ENCODE measurements at regions not wholly inside any gene's neighbourhood (a gene's known extent, or its start where the extent isn't known, plus 50 kb on each side); places are given as distances from the start of the nearest gene placed in this dataset.

DNA sequence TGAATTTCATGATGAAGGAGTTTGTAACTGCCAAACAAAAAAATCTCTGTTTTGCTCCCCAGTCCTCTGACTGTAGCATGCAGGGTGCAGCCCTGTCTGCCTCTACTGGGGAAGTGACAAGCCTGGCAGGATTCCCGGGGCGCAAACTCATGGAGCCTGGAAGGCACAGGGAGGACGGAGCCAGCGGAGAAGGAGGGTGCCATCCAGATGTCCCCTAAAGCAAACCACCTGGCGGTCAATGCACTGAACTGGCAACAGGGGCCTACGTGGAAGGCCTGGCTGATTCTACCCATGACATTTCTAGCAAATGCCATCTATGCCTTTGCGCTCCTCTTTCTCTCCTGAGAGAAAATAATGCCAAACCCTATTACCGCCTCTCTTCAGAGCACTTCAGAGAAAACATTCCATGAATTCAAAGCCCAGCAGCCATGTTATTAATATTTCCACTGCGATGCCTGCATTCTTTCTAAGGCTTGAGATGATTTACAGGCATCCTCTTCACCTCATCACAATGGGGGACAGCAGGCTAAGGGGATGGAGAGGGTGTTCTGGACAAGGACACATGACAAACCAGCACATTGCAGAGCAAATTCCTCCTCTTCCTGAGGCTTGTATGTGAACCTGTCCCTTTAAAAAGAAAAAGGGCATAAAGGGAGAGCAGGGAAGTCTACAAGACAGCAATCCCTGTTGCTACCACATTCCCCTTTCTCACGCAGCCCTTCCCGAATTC, 329.3 kb upstream of the NOCT start:
- no peak for DNase-seq

DNA sequence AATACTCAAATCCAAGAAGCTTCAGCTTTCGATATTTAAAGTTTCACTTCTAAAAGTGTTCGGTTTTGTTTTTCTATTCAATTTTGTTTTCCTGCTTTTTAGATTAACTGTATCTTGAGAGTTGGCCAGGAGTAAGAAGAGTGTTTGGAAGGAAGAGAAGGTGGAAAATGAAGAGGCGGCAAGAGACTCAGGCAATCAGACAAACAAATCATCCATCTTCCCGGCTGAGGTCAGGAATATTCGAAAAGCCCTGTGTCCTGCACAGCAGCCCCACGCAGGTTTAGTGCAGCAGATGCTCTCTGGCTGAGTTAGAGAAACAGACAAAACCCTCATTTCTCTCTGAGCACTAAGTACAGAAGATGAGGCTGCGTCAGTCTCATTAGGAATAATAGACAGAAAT, 330.3 kb upstream of the NOCT start:
- DNase-seq: no peak

DNA sequence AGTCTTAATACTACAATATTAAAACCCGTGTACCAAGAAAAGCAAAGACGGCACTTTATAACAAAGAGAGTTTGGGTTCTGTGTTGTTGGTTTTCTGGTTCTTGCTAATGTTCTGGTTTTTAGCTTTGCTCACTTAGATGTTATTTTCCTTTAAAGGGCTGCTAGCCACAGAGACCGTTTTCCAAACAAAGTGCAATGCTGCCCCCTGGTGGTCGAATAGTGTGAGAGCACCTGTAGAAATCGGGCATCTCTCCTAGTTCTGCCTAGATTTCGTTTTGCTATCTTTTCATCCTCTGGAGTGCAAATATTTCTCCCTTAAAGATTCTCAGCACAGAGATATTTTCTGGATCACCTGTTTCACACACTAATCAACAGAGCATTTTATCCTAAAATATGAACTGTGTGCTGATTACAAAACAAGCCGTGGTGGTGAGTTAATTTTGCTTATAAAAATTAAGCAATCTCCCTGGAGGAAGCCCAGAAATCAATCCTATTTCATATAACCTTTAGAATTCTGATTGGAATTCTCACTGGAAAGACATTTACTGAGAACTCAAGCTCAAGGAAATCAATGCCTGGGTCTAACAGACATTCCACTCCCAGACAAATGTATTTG, 334.5 kb upstream of the NOCT start:
- DNase-seq: peak; percentile 35

DNA sequence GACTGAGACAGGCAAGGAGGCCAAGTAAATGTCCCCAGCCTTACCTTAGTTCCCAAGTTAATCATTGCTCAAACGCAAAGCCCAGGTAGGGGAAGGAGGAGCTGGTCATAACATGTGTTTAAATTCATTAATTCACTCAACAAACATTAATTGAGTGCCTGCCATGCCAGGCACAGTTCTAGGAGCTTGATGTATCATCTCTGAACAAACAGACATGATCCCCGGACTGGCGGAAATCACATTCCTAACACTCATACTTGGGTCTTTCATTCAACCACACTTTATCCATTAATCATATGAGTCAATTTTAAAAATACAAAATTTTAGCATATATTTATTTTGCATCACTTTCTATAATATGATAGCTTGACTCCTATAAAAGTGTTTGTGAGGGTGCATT, 335.3 kb upstream of the NOCT start:
- no peak for DNase-seq

DNA sequence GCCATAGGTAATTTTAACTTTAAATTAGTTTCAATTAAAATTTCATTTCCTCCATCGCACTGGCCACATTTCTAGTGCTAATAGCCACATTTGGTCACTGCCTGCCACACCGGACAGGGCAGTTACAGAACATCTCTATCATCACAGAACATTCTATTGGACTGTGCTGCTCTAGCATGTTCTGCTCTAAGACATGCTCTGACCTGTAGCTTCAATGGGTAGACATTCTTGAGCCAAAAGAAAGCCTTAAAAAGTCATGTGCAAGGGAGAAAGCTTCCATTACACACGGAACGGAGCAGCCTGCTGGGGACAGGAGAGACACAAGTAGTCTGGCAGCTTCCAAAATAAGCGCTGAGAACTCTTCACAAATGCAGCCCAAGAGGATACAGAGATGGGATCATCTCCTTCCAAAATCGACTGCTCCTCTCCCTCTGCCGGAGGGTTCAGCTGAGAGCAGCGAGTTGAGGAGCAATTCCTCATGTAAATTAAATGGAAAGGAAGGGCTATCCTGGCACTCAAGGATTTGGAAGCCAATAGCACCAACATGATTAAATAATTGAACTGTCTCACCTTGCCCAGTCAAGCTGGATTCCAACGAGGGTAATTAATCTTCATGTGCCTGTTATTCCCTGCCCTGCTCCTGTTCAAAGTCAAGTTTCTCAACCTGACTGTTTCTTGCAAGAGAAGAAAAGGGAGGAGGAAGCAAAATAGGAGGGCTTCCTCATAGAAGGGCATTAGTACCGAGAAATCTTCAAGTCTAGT, 336.4 kb upstream of the NOCT start:
- DNase-seq: no peak

DNA sequence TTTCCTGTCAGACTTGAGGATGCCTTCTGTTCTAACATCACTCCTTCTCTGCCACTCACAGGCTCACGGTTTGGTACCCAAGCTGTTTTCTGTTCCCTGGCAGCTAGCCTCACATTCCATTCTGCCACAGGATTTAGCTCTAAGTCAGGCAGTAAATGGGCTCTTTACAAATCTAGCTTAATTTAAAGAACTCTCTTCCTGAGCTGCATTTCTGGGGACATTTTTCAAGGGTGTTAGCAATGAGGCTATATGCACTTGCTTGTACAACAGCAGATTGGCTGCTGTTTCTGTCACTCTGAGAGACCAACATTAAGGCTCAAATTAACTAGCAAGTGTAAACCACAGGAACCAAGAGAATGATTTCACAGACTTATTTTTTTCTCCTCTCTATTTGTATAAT, 337.8 kb upstream of the NOCT start:
- DNase-seq: no peak

DNA sequence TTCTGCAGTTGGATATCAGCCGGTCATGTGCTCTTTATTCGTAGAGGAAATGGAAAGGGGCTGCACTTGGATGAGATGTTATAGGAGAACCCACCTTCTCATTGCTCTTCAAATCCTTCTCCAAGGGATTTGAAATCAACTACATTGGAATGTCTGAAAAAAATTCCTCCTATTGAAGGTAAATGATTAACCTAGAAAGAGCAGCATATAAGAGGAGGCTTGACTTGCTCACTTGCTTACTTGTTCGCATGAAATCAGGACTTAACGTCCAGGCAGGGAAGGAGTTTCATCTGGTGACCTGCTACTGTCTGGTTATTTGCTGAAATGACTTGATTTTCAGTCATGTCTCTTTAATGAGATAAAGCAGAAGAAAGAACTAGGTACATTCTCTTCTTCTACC, 338.4 kb upstream of the NOCT start:
- no peak for DNase-seq

- DNase-seq: no peak
Measured at GRCh38 chr4:138675685-138676084, 339.9 kb upstream of the NOCT start.

- no peak for DNase-seq
Measured at GRCh38 chr4:138674209-138674608, 341.4 kb upstream of the NOCT start.

DNA sequence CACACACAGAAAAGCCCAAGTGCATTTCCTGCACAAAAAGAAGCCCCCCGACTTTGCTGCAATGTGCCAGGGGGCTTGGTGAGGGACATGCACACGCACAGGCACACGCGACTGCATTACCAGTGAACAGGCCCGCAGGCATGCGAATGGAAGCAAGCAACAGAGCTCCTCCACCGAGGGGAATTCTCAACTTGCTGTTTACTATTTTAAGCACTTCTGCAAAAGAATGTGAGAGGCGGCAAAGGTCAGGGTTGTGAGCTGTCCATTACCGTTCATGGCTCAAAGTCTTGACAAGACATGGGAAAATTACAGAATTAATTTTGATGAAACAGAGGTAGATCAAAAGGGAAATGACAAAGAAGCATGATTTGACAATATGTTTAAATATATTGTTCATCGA, 342.5 kb upstream of the NOCT start:
- no peak for DNase-seq

DNA sequence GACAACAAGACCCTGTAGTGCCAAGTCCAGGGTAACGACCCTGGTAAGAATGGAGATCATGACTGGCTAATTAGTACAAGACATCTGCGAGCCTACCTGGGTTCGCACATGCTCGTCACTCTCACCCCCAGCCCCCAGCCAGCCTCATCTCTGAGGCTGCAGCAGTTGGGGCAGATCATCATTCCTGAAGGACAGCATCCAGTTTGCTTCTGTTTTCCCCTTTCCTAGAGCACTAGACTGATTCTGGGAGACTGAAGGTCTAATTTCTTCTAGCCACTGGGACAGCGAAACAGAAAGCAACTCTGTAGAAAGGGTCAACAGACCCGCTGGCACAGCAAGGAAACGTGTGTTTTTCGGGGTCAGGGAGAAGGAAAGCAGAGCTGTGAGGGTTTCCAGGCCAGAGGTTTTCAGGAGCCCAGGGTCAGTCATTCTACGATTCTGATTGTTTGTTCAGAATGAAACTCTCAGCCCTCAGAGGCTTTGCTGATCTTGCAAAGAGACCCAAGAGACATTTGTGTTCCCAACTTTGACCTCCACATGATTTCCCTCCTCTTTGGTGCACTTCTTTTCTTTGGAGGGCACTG, 343.1 kb upstream of the NOCT start:
- DNase-seq: no peak

- no peak for DNase-seq
Measured at GRCh38 chr4:138671606-138672084, 343.9 kb upstream of the NOCT start.

GRCh38 chr4:138671106-138671505, 344.5 kb upstream of the NOCT start:
- no peak for DNase-seq

DNA sequence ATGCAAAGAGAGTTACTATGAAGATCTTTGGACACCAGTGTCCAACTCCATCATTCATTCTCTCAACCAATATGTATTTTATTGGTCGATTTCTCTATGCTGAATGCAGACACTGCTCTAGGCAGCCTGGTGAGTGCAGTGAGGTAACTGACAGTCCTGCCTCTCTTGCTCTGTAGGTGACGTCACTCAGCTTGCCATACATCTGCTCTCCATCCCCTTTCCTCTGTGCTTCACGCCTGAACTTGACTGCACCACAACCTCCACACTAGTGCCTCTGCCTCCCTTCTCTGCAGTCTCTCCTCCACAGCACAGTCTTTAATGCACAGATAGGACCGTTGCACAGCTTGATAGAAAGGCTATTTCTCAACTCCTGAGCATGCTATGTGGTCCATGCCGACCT, 344.9 kb upstream of the NOCT start:
- no peak for DNase-seq

- DNase-seq: no peak
Measured at GRCh38 chr4:138669479-138670315, 345.9 kb upstream of the NOCT start.

DNA sequence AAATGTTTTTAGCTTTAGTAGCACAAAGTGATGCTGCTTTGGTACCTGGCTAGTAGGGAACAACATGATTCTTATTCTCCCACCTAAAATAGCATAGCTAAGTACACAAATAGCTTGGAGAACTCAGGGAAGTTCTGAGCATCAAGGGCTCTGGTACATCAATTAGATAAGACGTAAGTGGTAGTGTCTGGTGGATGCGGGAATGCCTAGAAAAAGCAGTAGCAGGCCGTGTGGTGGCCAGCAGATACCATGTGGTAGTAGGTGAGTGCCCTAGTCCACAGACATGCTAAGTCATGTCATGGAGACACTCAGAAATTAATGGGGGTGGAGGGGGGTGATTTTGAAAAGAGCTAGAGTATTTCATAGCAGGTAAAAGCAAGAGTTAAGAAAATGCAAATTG, 347.3 kb upstream of the NOCT start:
- DNase-seq: no peak

- DNase-seq: no peak
Measured at GRCh38 chr4:138666366-138666765, 349.2 kb upstream of the NOCT start.

- no peak for DNase-seq
Measured at GRCh38 chr4:138665851-138666250, 349.7 kb upstream of the NOCT start.

- no peak for DNase-seq
Measured at GRCh38 chr4:138663883-138664282, 351.7 kb upstream of the NOCT start.

DNA sequence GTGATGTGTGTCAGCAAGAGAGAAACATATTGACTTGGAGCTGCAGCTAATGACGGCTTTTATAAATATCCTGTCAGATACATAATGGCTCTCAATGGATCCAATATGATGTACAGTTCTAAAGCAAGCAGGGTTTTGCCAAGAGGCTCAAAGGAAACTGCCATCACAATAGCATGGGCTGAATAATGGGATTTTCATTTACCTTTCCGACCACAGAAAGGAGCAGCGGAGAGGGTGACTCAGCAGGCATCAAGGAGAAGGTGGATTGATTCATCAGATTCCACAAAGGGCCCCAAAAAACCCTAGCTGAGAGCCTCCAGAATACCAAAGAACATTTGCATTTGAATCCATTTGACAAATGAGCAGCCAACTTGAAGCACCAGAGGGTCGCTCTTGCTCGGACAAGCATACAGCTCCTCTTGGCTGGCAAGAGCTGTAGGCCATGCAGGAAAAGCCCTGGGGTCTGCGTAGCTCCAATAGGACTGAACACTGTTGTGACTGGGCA, 355.7 kb upstream of the NOCT start:
- DNase-seq: no peak

GRCh38 chr4:138659037-138659811, 356.4 kb upstream of the NOCT start:
- DNase-seq: no peak

GRCh38 chr4:138658518-138658917, 357.1 kb upstream of the NOCT start:
- DNase-seq: no peak

Measured in CD4-positive, alpha-beta T cell treated with Interferon gamma for 1 hour (primary cell).